GM13977 (cell line): ENCODE measurements at regions not wholly inside any gene's neighbourhood (a gene's known extent, or its start where the extent isn't known, plus 50 kb on each side); places are given as distances from the start of the nearest gene placed in this dataset.

ENCODE experiments used
- DNase-seq: peaks from one replicate; pipeline ENCODE4 v3.0.0; 2012; ENCODE audit warnings: low spot score
- in situ Hi-C: fragments of 300-500 bp; cut with MboI; formaldehyde crosslinking; loops from one replicate; pipeline ENCODE4 v1.12.0; 2022; ENCODE audit warnings: low sequenced_read_pairs, low pct_unique_long_range_greater_than_20kb, mixed read lengths, inconsistent platforms; ENCODE audit not compliant: unreplicated experiment
- TF ChIP-seq, protein P1 (sequence below): IDR thresholded peaks from 2 replicates; pipeline ENCODE4 v1.5.1; 2012; ENCODE audit warnings: mild to moderate bottlenecking, control low read depth; ENCODE audit not compliant: insufficient read depth; ENCODE audit errors: extremely low read depth, missing control alignments

DNA sequence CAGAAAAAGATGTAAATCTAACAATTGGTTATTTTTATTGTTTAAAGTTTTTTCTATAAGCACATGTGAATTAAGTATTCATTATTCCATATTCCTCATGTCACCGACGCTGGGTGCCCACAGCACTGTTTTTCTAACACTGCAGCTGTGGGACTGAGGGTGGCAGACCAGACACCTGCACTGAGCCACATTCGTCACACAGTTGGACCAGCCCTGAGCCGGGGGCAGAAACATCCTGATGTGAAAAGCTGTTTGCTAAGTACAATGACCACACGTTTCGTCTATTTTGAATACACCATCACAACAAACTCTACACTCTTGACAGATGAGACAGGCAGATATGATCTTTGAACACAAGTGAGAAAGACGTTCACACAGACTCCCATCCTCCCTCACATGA, 749.5 kb downstream of the KCNJ18 start:
- no peak for DNase-seq
- TF ChIP-seq, protein P1, sequence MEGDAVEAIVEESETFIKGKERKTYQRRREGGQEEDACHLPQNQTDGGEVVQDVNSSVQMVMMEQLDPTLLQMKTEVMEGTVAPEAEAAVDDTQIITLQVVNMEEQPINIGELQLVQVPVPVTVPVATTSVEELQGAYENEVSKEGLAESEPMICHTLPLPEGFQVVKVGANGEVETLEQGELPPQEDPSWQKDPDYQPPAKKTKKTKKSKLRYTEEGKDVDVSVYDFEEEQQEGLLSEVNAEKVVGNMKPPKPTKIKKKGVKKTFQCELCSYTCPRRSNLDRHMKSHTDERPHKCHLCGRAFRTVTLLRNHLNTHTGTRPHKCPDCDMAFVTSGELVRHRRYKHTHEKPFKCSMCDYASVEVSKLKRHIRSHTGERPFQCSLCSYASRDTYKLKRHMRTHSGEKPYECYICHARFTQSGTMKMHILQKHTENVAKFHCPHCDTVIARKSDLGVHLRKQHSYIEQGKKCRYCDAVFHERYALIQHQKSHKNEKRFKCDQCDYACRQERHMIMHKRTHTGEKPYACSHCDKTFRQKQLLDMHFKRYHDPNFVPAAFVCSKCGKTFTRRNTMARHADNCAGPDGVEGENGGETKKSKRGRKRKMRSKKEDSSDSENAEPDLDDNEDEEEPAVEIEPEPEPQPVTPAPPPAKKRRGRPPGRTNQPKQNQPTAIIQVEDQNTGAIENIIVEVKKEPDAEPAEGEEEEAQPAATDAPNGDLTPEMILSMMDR = no peak
- in situ Hi-C loops = no loop called here

DNA sequence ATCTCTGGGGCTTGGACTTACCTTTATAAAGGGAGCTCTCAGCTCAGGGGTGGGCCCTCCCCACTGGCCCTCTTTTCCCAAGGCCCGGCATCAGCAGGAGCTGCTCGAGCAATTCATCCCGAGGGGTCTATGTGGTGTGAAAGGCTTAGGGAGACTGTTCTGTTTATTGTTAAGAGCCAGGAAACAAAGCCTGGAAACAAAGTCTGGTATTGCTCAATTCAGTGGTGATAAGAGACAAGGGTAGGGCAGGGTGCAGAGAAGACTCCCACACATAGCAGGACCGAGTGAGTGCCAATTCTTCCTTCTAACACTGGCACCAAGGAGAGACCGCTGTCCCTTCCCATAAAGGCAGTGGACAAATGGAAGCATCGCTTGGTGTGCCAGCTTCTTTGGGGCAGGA, 750.7 kb downstream of the KCNJ18 start:
- in situ Hi-C loops = no loop called here
- DNase-seq = no peak

DNA sequence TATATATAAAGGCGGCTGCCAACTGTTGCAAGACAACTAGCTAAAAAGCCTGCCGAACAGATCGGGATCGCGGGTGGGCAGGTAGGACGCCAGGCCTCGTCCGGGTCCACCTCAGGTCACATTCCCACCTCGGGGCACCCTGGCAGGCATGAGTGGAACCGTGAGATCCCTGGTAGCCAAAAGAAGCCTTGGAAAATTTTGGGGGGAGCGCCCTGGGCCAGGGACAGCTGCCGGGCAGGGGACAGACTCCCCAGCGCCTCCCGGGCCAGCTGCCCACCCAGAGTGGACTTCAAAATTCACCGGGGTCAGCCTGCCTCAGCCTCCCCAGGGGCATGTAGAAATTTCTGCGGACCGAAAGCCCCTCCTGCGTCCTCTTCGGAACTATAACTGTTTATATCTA, 760.9 kb downstream of the KCNJ18 start:
- TF ChIP-seq, protein P1 = no peak
- in situ Hi-C loops = no loop called here
- DNase-seq = no peak

More for the DNA sequence above, 750.7 kb downstream of the KCNJ18 start:
- TF ChIP-seq, protein P1 = no peak

DNA sequence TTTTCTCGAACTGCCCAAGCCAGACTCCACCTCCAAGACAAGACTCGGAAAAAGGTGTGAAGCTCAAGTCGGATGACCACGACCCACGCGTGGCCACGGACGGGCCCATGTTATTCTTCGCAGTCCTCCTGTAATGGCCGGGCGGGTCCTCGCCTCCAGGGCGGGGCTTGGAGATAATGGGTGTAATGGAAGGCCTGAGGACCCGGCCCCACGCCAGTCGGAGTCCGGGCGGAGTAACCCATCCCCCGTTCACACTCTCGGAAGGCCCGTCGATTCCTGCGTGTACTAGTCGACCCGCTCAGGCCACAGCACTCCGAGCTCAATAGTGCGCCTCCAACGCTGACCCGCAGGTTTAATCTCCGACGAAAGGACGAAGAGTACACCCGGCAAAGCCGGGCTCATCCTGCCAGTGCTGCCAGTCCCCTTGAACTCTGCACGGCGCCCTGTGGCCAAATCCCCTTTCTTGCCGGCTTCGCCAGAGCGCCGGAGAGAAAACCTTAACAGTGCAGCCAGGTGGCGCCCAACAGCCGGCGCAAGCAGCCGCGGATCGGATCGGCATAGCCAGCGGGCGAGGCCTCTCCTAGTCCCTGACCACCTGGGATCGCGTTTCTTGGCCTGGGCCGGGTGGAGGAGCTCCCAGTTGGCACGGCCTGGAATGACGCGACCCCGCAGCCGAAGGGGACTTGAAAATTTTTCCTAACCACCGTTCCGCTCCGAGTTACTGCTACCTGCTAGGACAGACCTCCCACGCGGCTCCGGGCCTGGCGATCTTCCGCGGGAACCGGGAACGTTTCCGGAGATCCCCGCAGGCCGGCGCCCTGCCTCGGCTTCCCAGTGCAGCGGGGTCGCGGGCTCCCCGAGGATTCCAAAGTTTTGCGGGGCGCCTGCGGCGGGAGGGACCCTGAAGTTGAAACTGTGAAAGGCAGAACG, 762.0 kb downstream of the KCNJ18 start:
- TF ChIP-seq, protein P1 = no peak
- DNase-seq = no peak
- in situ Hi-C loops = no loop called here

DNA sequence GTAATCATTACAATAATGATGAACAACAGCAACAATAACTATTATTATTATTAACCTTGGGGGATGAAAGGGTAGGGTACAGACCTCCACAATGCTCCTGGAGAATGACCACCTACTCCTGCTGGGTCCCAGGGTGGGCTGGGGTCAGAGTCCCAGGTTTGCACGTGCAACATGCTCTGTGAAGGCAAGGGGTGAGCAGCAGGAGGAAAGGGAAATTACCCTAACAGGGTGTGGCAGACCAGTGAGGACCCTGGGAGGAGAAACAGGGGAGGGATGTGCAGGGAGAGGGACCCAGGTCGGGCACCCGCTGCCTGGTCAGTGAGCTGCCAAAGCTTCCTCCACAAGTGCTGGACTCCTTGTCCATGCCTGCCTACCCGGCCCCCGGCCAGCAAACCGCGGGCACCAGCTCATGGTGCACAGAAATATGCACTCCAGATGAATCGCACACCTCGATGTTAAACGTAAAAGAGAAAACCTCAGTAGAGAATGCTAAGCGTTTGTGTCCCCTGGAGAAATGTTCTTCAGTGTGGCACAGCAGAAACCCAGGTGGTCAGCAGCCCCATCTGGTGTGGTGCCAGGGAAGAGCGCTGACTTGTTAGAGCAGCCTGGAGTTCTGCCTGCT, 767.1 kb downstream of the KCNJ18 start:
- in situ Hi-C loops = no loop called here
- DNase-seq = no peak
- TF ChIP-seq, protein P1 = no peak

DNA sequence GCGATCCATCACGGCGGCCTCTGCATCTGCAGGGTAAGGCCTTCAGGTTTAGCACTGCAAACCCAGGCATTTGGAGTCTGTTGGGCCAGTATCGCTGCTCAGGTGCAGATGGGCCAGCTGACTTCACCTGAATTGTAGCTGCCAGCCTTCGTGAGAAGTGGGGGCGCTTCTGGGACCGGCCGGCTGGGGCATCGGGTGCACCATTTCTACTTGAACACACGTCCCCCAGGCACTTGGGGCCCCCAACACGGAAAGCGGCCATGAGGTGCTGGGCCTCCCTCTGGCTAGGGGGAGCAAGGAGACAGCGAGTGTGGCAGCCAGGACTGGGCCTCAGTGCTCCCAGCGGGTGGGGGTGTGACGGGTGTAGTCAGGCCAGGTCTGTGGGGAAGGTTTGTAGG, 767.6 kb downstream of the KCNJ18 start:
- in situ Hi-C loops = no loop called here
- no peak for DNase-seq
- TF ChIP-seq, protein P1 = no peak
